ENCODE measurements at regions not wholly inside any gene's neighbourhood (a gene's known extent, or its start where the extent isn't known, plus 50 kb on each side); places are given as distances from the start of the nearest gene placed in this dataset.

DNA sequence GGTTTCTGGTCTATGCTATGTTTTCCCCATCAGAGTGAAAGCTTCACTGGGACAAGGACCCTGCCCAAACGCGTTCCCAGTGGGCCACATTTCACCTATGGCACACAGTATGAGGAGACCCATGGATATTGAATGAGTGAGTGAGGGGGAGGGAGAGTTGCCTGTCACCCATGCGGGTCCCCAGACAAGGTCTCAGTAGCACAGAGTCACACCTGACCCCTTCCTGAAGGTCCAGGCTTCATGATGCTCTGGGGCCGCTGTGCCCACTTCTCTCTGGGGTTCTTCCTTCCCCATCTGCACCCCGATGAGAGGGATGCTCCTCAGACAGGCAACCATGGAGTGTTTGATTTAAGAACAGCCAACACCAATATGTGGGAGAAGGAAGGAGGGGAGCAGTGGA lies 72.3 kb upstream of the CSF3R start:
- Histone ChIP-seq H3K27me3 (ENCODE audit: insufficient read depth in 3 of 3, low read length in 2 of 3) (peaks cover 4 to 42% (median 4%) of the 10 kb centered on the region in 3 donors), H3K27ac (no peak overlapping the region), H3K36me3 (ENCODE audit: insufficient read depth in 1 of 2, low read depth in 1 of 2) (no peaks in the 10 kb centered on the region), H3K4me1 (no peaks in the 10 kb centered on the region), H3K4me3 (no peak overlapping the region), H3K9me3 (no peaks in the 10 kb centered on the region)
- TF ChIP-seq, protein P1, sequence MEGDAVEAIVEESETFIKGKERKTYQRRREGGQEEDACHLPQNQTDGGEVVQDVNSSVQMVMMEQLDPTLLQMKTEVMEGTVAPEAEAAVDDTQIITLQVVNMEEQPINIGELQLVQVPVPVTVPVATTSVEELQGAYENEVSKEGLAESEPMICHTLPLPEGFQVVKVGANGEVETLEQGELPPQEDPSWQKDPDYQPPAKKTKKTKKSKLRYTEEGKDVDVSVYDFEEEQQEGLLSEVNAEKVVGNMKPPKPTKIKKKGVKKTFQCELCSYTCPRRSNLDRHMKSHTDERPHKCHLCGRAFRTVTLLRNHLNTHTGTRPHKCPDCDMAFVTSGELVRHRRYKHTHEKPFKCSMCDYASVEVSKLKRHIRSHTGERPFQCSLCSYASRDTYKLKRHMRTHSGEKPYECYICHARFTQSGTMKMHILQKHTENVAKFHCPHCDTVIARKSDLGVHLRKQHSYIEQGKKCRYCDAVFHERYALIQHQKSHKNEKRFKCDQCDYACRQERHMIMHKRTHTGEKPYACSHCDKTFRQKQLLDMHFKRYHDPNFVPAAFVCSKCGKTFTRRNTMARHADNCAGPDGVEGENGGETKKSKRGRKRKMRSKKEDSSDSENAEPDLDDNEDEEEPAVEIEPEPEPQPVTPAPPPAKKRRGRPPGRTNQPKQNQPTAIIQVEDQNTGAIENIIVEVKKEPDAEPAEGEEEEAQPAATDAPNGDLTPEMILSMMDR (IDR thresholded peaks at IDR 0.05): no peak
- ATAC-seq: no peak
- 71 to 85% (median 78%) methylated on average over 5 of the region's 5 CpGs for WGBS, 3 donors
- DNase-seq: no peak
- intact Hi-C loops (cut with DNase I): loop anchor here in 1 of 2 donors (5.0 kb wide), 1 partner anchor 877 kb away; no protein-coding TSS in a partner anchor

DNA sequence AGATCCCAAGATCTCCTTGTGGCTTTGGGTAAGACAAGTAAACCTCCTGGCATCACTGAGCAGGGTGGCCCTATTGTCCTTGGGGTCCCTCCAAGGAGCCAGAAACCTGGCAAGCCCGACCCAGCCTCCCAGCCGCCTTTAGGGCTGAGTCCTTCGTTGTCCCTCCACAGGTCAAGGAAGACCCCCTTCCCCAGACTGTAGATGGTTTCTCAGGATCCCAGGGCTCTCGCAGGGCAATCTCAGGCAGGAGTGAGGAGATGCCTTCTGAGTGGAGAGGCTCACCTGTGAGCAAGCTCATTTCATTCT lies 71.6 kb upstream of the CSF3R start:
- intact Hi-C loops (cut with DNase I): no loop called here
- Histone ChIP-seq H3K4me1 (no peaks in the 10 kb centered on the region), H3K36me3 (ENCODE audit: insufficient read depth in 1 of 2, low read depth in 1 of 2) (no peaks in the 10 kb centered on the region), H3K27me3 (ENCODE audit: insufficient read depth in 3 of 3, low read length in 2 of 3) (peaks cover 4 to 47% (median 4%) of the 10 kb centered on the region in 3 donors), H3K4me3 (no peak overlapping the region), H3K9me3 (no peaks in the 10 kb centered on the region), H3K27ac (no peak overlapping the region)
- ATAC-seq (no peak), DNase-seq (no peak)
- TF ChIP-seq, protein P1 (IDR thresholded peaks at IDR 0.05): no peak
- 74 to 78% (median 75%) methylated on average over 4 of the region's 4 CpGs for WGBS, 3 donors

DNA sequence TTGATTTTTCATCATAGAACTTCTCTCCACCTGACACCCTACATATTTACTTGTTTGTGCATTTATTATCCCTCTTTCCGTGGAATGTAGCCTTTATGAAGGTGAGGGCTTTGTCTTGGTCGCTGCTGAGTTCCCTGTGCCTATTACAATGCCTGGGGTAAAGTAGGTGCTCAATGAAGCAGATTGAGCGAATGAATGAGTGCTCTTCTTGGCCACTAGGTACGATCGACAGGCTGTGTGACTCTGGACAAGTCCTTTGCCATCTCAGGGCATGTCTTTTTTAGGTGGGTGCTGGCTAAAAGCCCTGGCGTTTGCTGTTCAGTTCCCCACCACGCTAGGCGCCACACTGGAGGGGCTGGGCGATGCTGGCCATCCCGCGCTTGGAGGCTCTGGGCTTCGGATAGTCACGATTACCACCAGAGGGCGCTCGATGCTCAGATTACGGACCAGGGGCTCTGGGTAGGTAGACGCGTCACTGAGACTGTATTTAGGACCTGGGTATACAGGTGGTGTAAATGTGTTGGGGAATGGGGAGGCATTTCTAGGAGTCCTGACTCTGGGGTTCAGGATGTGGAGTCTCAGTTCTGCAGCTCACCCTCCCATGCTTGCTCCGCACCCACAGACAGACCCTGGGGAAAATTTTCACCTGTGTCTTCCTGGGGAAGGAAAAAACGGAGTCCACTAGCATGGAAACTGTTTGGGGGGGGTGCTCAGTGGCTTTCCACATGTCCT lies 71.0 kb upstream of the CSF3R start:
- TF ChIP-seq, protein P1 (IDR thresholded peaks at IDR 0.05): peak; percentile 46
- Histone ChIP-seq H3K4me3 (no peak overlapping the region), H3K9me3 (no peaks in the 10 kb centered on the region), H3K27ac (no peak overlapping the region), H3K4me1 (no peaks in the 10 kb centered on the region), H3K27me3 (ENCODE audit: insufficient read depth in 3 of 3, low read length in 2 of 3) (peaks cover 4 to 47% (median 4%) of the 10 kb centered on the region in 3 donors), H3K36me3 (ENCODE audit: insufficient read depth in 1 of 2, low read depth in 1 of 2) (no peaks in the 10 kb centered on the region)
- intact Hi-C loops (cut with DNase I): no loop called here
- 14 to 17% (median 15%) methylated on average over 20 of the region's 20 CpGs for WGBS, 3 donors
- DNase-seq: peak; percentile 38 to 69
- peak in 2 of 4 donors; percentile 54 to 59 for ATAC-seq

DNA sequence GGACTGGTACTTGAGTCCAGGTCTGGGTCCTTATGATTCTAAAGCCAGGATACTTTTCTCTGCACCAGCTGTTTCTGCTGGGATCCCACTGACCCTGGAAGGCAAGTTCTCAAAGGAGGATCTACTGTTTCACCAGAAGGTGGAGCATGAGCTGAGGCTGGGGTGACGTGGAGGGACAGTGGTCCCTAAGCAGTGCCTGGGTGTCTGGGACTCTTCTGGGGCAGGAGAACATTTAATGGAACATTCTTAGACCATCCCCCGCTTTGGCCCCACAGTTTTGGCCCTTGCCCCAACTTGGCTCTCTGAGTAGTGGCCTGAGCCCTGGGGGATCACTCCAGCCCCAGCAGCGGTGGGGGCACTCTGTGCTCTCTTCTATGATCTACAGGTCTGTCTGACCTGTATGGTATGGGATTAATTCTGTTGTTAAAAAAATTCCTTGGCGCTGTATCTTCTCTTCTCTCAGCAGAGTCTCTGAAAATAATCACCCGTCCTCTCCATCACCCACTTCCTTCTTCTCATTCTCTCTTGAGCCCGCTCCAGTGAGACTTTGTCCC lies 60.3 kb upstream of the CSF3R start:
- H3K4me1 ChIP-seq: no peaks in the 10 kb centered on the region
- H3K4me3 ChIP-seq: no peak overlapping the region
- peaks cover 0 to 3% (median 0%) of the 10 kb centered on the region in 3 donors for H3K27me3 ChIP-seq (ENCODE audit: insufficient read depth in 3 of 3, low read length in 2 of 3)
- no peak overlapping the region for H3K27ac ChIP-seq
- no peak for ATAC-seq
- intact Hi-C loops (cut with DNase I): no loop called here
- TF ChIP-seq, protein P1 (IDR thresholded peaks at IDR 0.05): no peak
- H3K36me3 ChIP-seq (ENCODE audit: insufficient read depth in 1 of 2, low read depth in 1 of 2): no peaks in the 10 kb centered on the region
- H3K9me3 ChIP-seq: no peaks in the 10 kb centered on the region
- DNase-seq: no peak
- WGBS, 3 donors: 57 to 65% (median 57%) methylated on average over 6 of the region's 6 CpGs
